RCC 7860 (cell line): ENCODE measurements at regions not wholly inside any gene's neighbourhood (a gene's known extent, or its start where the extent isn't known, plus 50 kb on each side); places are given as distances from the start of the nearest gene placed in this dataset.
"Not testable (repeated sequence)": the region's sequence is repeated elsewhere in the genome, so short reads cannot be mapped to it uniquely, and the experiment has no call there.

Experiments used
- DNase-seq: peaks from one replicate; pipeline ENCODE4 v3.0.0-alpha.2; 2015; ENCODE audit warnings: low spot score
- FAIRE-seq: peaks from 2 replicates; lab custom pipeline; 2012; peaks lifted over from hg19 to GRCh38; lab: Jason Lieb, UNC

DNA sequence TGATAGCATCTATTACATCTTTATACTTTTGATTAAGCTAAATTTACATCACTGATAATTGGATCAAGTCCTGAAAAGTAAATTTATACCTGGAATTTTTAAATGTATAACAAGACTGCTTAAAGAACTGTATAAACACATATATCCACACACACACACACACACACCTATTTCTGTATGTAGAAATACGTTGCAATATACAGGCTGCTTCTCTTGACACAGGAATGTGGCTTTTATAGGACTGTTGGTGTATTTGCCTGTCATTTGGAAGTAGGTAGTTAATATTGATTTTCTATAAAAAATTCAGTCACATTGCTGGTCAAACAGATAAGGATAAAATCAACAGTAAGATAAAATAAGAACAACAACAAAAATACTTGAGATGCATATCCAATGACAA is 708.5 kb upstream of the RAG2 start:
- no peak for DNase-seq

DNA sequence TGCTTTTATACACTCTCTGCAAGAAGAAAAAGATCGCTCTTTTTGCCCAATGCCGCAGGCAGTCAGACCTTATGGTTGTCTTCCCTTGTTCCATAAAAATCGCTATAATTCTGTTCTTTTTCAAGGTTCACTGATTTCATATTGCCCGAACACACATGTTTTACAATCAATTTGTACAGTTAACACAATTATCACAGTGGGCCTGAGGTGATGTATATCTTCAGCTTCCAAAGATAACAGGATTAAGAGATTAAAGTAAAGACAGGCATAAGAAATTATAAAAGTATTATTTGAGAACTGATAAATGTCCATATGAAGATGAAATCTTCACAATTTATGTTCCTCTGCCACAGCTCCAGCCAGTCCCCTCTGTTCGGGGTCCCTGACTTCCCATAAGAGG is 703.4 kb upstream of the RAG2 start:
- DNase-seq, FAIRE-seq: not testable (repeated sequence)

More for the DNA sequence above, 708.5 kb upstream of the RAG2 start:
- FAIRE-seq = no peak

- FAIRE-seq (no peak), DNase-seq (no peak)
These were observed 700.1 kb upstream of the RAG2 start for GRCh38 chr11:37298173-37298572.

DNA sequence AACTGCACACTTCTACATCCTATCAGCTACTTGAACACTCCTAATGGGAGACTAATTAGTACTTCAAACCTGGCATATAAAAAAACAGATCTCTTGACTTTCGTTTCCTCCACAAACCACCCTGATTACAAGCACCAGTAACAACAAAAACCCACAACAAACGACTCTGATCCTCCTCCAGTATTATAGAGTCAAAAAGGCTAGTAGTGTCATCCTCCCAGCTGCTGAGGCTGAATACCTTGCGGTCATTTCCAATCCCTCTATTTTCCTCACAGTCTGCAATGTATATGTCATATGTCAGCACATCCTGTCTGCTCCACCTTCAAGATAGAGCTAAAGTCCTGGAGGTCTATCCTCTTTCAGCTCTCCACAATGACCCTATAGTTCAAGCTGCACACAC is 688.9 kb upstream of the RAG2 start:
- DNase-seq = no peak
- FAIRE-seq = no peak

DNA sequence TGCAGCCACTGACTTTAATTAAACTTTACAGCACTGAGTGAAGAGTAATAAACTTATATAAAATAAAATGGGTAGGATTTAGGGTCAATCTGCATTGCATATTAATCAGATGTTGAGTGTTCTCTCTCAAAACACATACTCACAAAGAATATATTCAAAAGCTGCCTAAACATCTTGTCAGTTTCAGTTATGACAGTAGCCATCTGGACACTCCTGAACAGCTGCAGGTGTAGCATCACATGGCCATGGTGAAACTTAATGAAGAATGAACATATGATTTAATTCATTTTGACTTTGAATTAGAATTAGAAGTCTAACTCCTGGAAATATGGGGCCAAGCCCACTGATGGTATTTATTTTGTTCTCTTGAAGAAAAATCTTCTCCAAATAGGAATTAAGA is 684.3 kb upstream of the RAG2 start:
- DNase-seq (no peak), FAIRE-seq (no peak)

GRCh38 chr11:37280200-37280599 is 682.2 kb upstream of the RAG2 start:
- no peak for DNase-seq
- no peak for FAIRE-seq

GRCh38 chr11:37277896-37278465 is 679.9 kb upstream of the RAG2 start:
- FAIRE-seq = no peak

DNA sequence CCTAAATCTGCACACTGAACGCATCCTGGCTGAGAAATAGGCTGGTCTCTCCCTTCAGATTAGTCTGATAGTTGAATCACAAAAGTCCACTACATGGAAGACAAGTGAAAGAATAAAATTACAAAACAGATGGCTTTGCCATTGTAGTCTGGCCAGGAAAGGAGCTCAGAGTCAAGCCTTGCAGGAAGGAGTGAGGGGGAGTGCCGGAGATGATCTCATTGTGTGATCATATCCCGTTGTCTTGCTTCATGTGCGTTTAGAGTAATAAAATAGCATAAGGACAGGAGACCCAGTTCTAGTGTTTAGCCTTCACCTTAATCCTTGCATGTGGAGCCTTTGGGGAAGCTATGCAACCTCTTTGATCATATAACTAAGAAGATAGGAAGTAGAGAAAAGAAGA is 666.7 kb upstream of the RAG2 start:
- no peak for FAIRE-seq

More at GRCh38 chr11:37277896-37278465, 679.9 kb upstream of the RAG2 start:
- DNase-seq = no peak

GRCh38 chr11:37264060-37264459 is 666.0 kb upstream of the RAG2 start:
- DNase-seq = no peak
- FAIRE-seq = no peak

More for the DNA sequence above, 666.7 kb upstream of the RAG2 start:
- peak; percentile 5 for DNase-seq

GRCh38 chr11:37263467-37263866 is 665.4 kb upstream of the RAG2 start:
- not testable (repeated sequence) for FAIRE-seq

DNA sequence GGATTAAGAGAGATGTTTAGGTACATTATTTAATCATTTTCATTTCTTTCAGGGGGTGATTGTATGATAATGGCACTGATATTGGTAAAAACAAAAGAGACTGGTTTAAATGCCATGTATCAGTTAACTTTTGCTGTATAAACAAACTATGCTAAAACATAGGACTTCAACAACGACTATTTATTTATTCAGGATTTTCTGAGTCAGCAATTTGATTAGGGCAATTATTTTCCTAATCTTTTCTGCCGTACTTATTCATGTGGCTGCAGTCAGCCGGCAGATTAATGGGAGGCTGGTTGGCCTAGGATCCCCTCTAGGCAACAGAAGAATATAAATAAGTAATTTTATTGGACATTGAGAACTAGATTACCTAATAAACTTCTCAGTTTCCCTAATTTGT is 661.7 kb upstream of the RAG2 start:
- FAIRE-seq (no peak), DNase-seq (no peak)

More at GRCh38 chr11:37263467-37263866, 665.4 kb upstream of the RAG2 start:
- DNase-seq = not testable (repeated sequence)

DNA sequence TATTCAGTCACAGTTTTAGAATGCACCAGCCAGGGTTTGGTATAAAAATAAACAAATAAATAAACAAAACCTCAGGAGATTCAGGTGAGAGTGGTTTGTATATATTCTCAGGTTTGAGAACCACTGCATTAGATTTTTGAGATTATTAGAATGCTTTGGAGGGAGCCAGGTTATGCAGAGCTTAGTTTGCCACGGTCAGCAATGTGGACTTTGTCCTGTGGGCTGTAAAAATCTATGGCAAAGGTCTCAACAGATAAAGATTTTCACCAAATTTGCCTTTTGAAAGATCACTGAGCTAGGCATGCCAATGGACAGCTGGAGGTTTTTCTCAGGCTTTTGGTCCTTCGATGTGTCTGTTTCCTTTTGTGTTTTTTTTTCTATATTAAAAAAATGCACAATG is 650.1 kb upstream of the RAG2 start:
- no peak for FAIRE-seq
- DNase-seq = no peak

GRCh38 chr11:37246092-37246491 is 648.1 kb upstream of the RAG2 start:
- not testable (repeated sequence) for DNase-seq, FAIRE-seq

GRCh38 chr11:37230865-37231264 is 632.8 kb upstream of the RAG2 start:
- DNase-seq = no peak
- FAIRE-seq = no peak

DNA sequence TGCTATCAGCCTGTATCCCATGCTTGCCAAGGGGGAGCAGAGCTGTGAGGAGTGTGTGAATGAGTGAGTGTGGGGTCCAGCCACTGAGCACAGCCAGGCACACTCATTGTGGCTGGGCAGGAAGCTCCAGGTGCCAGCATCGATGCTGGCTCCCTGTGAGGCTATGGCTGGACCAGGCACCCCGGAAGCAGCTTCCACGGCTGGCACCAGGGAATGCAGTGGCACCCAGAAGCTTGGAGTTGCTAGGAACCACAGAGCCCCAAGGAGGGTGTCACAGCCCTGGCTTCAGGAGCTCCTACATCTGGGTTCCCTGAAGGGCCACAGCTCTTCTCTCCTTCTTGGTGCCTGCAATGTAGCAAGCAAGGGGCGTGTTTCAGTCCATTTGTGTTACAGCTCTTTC is 625.9 kb upstream of the RAG2 start:
- DNase-seq (no peak), FAIRE-seq (no peak)

- FAIRE-seq (no peak), DNase-seq (no peak)
These were observed 605.0 kb upstream of the RAG2 start for GRCh38 chr11:37203006-37203405.

- DNase-seq = no peak
- FAIRE-seq = no peak
These were observed 601.0 kb upstream of the RAG2 start for GRCh38 chr11:37199082-37199481.

DNA sequence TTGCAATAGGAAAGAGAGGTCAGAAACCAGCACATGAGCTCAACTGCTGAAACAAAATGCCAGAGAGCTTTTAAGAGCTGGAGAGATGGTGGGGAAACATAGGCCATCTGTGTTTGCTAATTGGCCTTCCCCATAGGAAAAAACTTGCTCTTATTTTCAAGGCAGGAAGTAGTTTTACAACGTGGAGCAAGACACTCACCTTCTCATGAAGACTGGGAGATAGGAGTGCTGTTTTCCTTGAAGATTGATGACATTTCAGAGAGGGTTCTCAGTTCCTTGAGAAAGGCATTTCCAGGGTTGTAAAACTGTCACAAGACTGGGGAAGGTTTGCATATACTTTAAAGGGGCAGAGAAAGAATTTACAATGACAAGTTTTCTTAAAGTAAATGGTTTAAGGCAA is 586.3 kb upstream of the RAG2 start:
- DNase-seq (no peak), FAIRE-seq (no peak)

DNA sequence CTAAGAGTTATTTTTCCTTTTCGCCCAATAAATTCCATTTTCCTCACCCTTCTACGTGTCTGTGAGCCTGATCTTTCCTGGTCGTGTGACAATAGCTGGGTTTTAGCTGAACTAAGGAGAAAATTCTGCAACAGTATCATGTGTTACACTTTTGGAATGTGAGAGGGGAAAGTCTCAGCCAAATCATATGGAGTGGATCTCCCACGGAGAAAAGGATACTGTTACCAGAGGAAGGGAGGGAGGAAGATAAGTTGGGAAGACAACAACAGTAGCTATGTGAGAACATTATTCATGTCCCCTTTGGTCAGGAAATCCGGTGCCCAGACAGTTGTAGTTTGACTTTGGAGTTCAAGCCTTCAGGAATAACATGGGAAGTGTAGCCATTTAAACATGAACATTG is 584.0 kb upstream of the RAG2 start:
- DNase-seq (no peak), FAIRE-seq (no peak)

DNA sequence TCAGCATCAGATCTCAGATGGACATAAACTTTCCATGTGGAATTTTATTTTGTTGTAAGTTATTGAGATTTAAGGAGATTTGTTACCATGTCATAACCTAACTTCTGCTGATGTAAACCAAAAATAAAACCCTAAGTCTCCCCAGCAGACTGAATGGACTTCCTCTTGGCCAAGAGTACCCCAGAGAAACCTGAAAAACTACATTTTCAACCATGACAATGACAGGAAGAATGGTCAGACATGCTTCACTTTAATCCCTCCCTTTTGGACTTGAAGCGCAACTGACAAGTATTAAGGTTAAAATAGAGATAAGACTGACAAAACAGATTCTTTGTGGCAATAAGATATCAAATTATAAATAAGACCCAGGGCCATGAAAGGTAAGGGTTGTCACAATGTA is 579.7 kb upstream of the RAG2 start:
- FAIRE-seq = no peak
- DNase-seq = no peak

- DNase-seq = no peak
- no peak for FAIRE-seq
These were observed 573.4 kb upstream of the RAG2 start for GRCh38 chr11:37171451-37171850.

GRCh38 chr11:37170311-37170710 is 572.3 kb upstream of the RAG2 start:
- FAIRE-seq = no peak
- no peak for DNase-seq

DNA sequence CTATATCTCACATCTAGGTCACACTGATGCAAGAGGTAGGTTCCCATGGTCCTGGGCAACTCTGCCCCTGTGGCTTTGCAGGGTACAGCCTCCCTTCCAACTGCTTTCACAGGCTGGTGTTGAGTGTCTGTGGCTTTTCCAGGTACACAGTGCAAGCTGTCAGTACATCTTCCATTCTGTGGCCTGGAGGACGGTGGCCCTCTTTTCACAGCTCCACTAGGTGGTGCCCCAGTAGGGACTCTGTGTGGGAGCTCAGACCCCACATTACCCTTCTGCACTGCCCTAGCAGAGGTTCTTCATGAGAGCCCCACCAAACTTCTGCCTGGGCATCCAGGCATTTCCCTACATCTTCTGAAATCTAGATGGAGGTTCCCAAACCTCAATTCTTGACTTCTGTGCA is 547.4 kb upstream of the RAG2 start:
- not testable (repeated sequence) for DNase-seq, FAIRE-seq
